ENCODE measurements at regions not wholly inside any gene's neighbourhood (a gene's known extent, or its start where the extent isn't known, plus 50 kb on each side); places are given as distances from the start of the nearest gene placed in this dataset.

DNA sequence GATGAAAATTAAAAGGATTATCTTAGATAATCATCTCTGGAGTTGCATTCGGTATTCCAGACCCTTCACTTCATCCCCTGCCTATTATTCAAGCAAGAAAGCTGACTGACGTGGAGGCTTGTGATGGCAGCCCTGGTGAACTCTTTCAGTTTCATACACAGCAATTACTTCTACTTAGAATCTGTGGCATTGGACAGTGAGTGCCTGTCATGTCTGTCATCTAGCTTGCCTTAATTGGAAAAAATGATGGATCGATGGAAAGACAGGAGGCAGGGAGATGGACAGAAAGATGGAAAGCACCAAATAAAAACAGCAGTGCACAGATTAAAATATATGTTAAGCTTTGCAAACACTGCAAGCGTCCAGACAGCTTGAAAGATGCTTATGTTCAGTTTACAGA is 1371.0 kb upstream of the CDH6 start:
- H3K27me3 Mint-ChIP-seq = no peaks in the 10 kb centered on the region
- no peak overlapping the region for H3K4me3 Mint-ChIP-seq
- DNase-seq (no peak), ATAC-seq (no peak)
- H3K4me1 Mint-ChIP-seq = no peaks in the 10 kb centered on the region
- no peak overlapping the region for H3K27ac Mint-ChIP-seq
- H3K36me3 Mint-ChIP-seq (ENCODE audit: low read depth) = no peaks in the 10 kb centered on the region
- no peaks in the 10 kb centered on the region for H3K9me3 ChIP-seq (ENCODE audit: control insufficient read depth, low read length, poor library complexity, severe bottlenecking)

DNA sequence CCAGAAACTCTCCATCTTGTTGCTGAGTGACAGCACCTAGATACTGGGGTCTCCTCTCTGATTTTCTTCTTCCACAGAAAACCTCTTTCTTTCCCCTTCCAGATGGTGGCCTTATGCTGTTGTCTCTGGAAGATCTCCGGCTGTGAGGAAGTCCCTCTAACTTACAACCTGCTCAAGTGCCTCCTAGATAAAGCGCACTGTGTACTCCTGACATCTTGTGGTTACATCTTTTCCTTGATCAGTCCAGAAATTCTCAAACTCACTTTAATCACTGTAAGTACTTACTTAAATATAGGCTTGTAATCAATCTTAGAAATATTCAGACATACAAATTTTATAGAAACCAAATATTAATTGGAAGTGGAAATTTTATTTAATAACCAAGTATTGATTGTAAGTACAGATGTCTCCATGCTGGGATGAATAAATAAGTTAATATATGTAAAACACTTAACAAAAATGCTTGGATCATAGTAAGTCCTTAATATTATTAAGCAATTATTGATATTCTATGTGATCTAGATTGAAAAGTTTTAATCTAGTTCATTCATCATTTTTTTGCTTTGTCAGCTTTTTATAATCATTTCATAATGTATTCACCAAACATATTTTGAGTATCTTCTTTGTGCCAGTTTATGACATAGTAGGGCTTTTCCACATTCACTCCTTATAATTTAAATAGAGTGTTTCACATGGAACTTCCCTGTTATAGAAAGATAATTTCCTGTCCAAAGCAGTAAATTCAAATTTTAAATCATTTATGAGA is 1381.4 kb upstream of the CDH6 start:
- H3K4me1 Mint-ChIP-seq = no peaks in the 10 kb centered on the region
- peaks cover 3% of the 10 kb centered on the region for H3K9me3 ChIP-seq (ENCODE audit: control insufficient read depth, low read length, poor library complexity, severe bottlenecking)
- no peak overlapping the region for H3K27ac Mint-ChIP-seq
- ATAC-seq (no peak), DNase-seq (no peak)
- H3K4me3 Mint-ChIP-seq = no peak overlapping the region
- H3K36me3 Mint-ChIP-seq (ENCODE audit: low read depth) = no peaks in the 10 kb centered on the region
- H3K27me3 Mint-ChIP-seq = no peaks in the 10 kb centered on the region

DNA sequence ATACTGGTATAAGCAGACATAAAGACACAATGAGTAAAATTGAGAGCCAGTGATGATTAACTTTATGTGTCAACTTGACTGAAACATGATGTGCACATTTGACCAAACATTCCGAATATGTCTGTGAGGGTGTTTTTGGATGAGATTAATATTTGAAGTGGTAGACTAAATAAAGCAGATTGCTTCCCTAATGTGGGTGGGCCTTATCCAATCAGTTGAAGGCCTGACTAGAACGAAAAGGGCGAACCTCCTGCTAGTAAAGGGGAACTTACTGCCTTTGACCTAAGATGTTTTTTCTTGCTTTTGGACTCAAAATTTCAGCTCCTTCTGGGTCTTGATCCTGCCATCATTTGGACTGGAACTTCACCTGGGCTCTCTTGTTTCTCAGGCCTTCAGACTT is 1387.7 kb upstream of the CDH6 start:
- ATAC-seq = no peak
- H3K4me3 Mint-ChIP-seq = no peak overlapping the region
- H3K27me3 Mint-ChIP-seq = no peaks in the 10 kb centered on the region
- no peak overlapping the region for H3K27ac Mint-ChIP-seq
- H3K4me1 Mint-ChIP-seq = no peaks in the 10 kb centered on the region
- no peaks in the 10 kb centered on the region for H3K36me3 Mint-ChIP-seq (ENCODE audit: low read depth)
- H3K9me3 ChIP-seq (ENCODE audit: control insufficient read depth, low read length, poor library complexity, severe bottlenecking) = no peaks in the 10 kb centered on the region
- no peak for DNase-seq

DNA sequence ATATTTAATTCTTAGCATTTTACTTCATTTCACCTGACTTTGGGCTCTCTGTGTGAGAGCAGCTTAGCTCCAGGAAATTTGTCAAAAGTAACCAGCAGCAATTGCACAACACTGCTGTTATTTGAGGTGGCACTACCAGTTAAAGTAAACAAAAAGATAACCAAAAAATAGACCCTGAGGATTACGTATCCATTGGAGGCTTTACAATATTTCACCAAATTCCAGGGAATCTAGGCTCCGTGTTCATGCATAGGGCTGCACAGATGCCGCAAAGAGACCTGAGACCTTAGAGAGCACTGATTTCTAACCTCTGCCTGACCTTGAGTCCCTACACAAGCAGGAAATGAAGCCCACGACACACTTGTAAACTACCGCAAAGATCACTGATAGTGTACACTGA is 1392.7 kb upstream of the CDH6 start:
- Mint-ChIP-seq H3K27ac (no peak overlapping the region), H3K36me3 (ENCODE audit: low read depth) (no peaks in the 10 kb centered on the region), H3K27me3 (no peaks in the 10 kb centered on the region), H3K4me1 (no peaks in the 10 kb centered on the region), H3K4me3 (no peak overlapping the region)
- no peak for DNase-seq
- ATAC-seq = no peak
- H3K9me3 ChIP-seq (ENCODE audit: control insufficient read depth, low read length, poor library complexity, severe bottlenecking) = no peaks in the 10 kb centered on the region

DNA sequence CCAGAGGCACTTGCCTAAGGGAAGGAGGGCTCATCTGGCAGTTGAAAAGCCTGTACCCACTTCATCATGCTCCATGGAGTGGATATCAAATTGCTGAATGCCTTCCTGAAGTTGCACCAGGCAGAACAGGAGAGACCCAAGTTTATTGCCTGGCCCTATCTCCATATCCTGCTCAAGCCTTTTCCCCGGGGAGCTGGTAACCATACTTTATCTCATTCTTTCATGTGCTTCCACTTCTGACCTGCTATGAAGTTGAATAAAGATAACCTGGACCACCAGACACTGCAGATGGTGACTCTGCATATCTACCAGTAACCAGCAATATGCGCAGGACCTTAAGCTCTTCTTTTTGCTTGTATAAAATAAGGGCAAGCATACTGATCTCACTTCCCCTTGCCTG is 1397.5 kb upstream of the CDH6 start:
- H3K36me3 Mint-ChIP-seq (ENCODE audit: low read depth) = no peaks in the 10 kb centered on the region
- DNase-seq (no peak), ATAC-seq (no peak)
- H3K4me3 Mint-ChIP-seq = no peak overlapping the region
- no peaks in the 10 kb centered on the region for H3K9me3 ChIP-seq (ENCODE audit: control insufficient read depth, low read length, poor library complexity, severe bottlenecking)
- no peaks in the 10 kb centered on the region for H3K27me3 Mint-ChIP-seq
- H3K4me1 Mint-ChIP-seq = no peaks in the 10 kb centered on the region
- H3K27ac Mint-ChIP-seq = no peak overlapping the region

DNA sequence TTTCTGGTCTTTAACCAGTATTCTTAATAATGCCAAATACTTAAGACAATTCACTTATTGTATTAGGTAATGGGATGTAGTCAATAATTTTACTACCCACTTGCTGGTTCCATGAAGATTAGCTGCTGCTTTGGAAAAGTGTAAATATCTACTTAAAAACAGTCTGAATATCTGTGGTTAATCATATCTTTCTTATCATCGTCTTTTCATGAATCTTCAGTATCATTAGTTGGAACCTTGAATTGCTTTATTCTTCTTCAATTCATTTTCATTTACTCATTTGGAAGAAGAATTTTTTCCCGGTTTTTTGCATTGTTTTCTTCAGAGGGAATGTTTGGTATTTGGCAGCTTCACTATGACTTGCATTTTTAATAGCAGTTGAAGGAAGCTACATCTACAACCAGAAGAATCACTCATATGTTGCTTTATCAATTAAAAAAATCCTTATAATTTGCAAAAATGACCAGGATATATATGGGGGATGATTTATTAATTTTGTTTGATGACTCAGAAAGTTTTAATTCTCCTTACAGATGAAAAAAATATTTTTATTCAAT is 1398.3 kb upstream of the CDH6 start:
- DNase-seq (no peak), ATAC-seq (no peak)
- H3K9me3 ChIP-seq (ENCODE audit: control insufficient read depth, low read length, poor library complexity, severe bottlenecking) = no peaks in the 10 kb centered on the region
- Mint-ChIP-seq H3K36me3 (ENCODE audit: low read depth) (no peaks in the 10 kb centered on the region), H3K4me1 (no peaks in the 10 kb centered on the region), H3K4me3 (no peak overlapping the region), H3K27ac (no peak overlapping the region), H3K27me3 (no peaks in the 10 kb centered on the region)

DNA sequence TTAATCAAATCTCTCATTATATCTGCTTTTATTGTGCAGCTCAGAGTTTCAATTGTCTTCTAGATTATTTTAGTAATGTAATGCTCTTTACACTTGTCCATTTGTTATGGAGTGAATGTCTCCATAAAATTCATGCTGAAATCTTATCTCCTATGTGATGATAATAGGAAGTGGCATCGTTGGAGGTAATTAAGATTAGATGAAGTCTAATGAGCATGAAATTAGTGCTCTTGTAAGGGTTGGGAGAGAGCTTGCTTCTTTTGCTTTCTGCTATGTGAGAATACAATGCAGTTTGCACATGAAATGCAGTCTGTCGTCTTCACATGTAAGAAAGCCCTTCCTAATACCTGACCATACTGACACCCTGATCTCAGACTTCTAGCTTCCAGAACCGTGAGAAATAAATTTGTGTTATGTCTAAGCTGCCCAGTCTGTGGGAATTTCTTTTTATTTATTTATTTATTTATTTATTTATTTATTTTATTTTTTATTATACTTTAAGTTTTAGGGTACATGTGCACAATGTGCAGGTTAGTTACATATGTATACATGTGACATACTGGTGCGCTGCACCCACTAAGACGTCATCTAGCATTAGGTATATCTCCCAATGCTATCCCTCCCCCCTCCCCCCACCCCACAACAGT is 1399.2 kb upstream of the CDH6 start:
- DNase-seq = no peak
- Mint-ChIP-seq H3K27ac (no peak overlapping the region), H3K27me3 (no peaks in the 10 kb centered on the region), H3K4me1 (no peaks in the 10 kb centered on the region), H3K4me3 (no peak overlapping the region), H3K36me3 (ENCODE audit: low read depth) (no peaks in the 10 kb centered on the region)
- no peaks in the 10 kb centered on the region for H3K9me3 ChIP-seq (ENCODE audit: control insufficient read depth, low read length, poor library complexity, severe bottlenecking)
- ATAC-seq = no peak

DNA sequence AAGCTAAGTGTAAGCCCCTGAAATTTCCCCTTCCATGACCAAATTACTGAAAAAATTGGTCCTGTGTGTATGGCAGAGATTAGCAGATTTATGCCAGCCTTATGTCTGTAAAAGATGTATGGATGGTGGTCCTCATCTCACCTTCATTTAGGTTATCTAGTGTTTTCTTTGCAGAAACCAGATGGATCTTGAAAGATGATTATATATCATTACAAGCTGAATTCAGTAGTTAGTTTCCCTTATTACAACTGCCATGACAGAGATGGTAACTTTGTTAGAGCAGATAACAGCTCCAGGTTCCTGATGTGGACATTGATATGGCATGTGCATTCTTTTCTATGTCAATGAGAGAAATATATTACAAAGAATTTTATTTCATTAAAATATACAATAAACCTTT is 1403.2 kb upstream of the CDH6 start:
- no peak for DNase-seq
- H3K9me3 ChIP-seq (ENCODE audit: control insufficient read depth, low read length, poor library complexity, severe bottlenecking) = no peaks in the 10 kb centered on the region
- no peaks in the 10 kb centered on the region for H3K27me3 Mint-ChIP-seq
- H3K4me3 Mint-ChIP-seq = no peak overlapping the region
- no peak for ATAC-seq
- H3K27ac Mint-ChIP-seq = no peak overlapping the region
- no peaks in the 10 kb centered on the region for H3K4me1 Mint-ChIP-seq
- H3K36me3 Mint-ChIP-seq (ENCODE audit: low read depth) = no peaks in the 10 kb centered on the region

DNA sequence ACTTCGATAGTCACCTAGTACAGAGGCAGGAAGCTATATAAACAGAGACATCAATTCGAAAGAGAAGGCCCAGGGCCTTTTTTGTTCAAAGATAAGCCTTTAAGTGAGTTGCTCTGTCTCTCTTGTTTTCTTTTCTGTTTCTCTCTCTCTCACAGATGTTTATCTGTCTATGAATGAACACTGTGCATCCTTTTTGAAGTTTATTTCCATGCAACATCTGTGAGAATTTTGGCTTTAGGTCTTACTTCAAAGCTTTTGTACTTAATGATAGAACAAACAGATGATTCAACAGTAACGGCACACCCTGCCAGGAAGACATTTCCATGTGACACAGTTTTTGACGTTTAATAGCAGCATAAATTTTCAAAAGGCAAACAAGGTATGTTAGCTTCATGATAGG is 1413.1 kb upstream of the CDH6 start:
- no peak overlapping the region for H3K4me3 Mint-ChIP-seq
- H3K27ac Mint-ChIP-seq = no peak overlapping the region
- no peaks in the 10 kb centered on the region for H3K27me3 Mint-ChIP-seq
- H3K36me3 Mint-ChIP-seq (ENCODE audit: low read depth) = no peaks in the 10 kb centered on the region
- H3K9me3 ChIP-seq (ENCODE audit: control insufficient read depth, low read length, poor library complexity, severe bottlenecking) = no peaks in the 10 kb centered on the region
- no peaks in the 10 kb centered on the region for H3K4me1 Mint-ChIP-seq
- ATAC-seq (no peak), DNase-seq (no peak)

DNA sequence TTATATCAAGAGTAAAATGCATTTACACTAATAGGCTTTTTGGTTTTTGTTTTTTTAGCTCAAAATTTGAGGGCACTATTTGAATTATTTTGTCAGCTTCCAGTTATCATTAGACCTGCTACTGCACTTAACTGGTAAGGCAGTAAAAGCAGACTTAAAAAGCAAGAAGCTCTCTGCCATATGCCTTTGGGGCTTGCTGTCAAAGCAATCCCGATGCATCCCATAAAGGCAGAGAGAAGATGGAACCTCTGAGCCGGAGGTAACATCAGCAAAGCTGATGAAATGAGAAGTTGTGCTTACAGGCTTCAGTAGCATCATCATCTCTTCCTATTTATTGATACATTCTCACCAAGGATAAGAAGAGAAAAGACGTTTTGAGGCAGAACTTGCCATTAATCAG is 1414.3 kb upstream of the CDH6 start:
- ATAC-seq (no peak), DNase-seq (no peak)
- Mint-ChIP-seq H3K27me3 (no peaks in the 10 kb centered on the region), H3K36me3 (ENCODE audit: low read depth) (no peaks in the 10 kb centered on the region), H3K4me1 (no peaks in the 10 kb centered on the region), H3K4me3 (no peak overlapping the region), H3K27ac (no peak overlapping the region)
- H3K9me3 ChIP-seq (ENCODE audit: control insufficient read depth, low read length, poor library complexity, severe bottlenecking) = no peaks in the 10 kb centered on the region

DNA sequence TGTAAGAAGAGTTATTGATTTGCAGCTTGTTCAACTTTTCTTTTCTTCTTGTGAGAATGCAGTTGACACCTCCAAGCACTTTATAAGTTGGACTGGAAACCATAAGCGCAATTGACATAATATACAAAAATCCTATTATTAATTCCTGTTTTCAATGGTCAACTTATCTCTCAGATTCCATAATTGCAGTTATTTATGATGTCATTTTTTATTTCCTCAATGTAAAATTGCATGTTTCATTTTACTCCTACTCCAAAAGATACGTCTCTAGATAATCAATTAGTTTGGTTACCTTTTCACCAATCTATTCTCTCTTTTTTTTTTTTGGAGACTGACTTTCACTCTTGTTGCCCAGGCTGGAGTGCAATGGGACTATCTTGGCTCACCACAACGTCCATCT is 1416.1 kb upstream of the CDH6 start:
- H3K4me3 Mint-ChIP-seq = no peak overlapping the region
- H3K36me3 Mint-ChIP-seq (ENCODE audit: low read depth) = no peaks in the 10 kb centered on the region
- H3K27ac Mint-ChIP-seq = no peak overlapping the region
- H3K9me3 ChIP-seq (ENCODE audit: control insufficient read depth, low read length, poor library complexity, severe bottlenecking) = no peaks in the 10 kb centered on the region
- ATAC-seq (no peak), DNase-seq (no peak)
- H3K4me1 Mint-ChIP-seq = no peaks in the 10 kb centered on the region
- H3K27me3 Mint-ChIP-seq = no peaks in the 10 kb centered on the region

DNA sequence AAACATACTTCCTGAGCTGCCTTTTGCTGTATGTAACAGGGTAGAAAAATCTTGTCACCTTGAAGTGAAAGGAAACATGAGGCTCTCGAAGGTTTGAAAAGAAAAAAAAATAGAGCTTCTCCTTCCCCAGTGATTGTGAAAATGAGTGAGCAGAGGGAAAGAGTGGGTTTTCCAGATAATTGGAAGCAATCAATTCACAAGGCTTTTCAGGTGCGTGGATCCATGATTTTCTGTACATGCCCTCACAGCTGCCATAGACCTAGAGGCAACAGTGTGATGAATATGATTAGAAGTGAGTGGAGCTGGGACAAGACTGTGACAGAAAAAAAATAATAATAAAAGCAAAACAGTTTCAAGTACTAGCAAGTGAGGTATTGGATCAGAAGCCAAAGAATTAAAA is 1422.5 kb upstream of the CDH6 start:
- ATAC-seq (no peak), DNase-seq (no peak)
- Mint-ChIP-seq H3K36me3 (ENCODE audit: low read depth) (no peaks in the 10 kb centered on the region), H3K4me3 (no peak overlapping the region), H3K27ac (no peak overlapping the region), H3K27me3 (no peaks in the 10 kb centered on the region), H3K4me1 (no peaks in the 10 kb centered on the region)
- H3K9me3 ChIP-seq (ENCODE audit: control insufficient read depth, low read length, poor library complexity, severe bottlenecking) = no peaks in the 10 kb centered on the region

DNA sequence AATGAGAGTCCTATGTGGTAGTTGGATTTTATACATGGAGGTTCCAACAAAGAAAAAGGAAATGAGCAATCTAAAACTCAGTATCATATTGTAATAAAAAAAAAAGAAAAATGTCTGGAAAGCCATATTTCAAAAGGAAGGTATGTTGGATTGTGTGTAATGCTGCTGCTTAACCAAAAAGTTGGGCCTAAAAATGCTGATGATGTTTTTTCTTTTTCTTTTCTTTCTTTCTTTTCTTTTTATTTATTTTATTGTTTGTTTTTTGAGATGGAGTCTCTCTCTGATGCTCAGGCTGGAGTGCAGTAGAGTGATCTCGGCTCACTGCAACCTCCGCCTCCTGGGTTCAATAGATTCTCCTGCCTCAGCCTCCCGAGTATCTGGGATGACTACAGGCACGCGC is 1424.0 kb upstream of the CDH6 start:
- DNase-seq (no peak), ATAC-seq (no peak)
- Mint-ChIP-seq H3K27me3 (no peaks in the 10 kb centered on the region), H3K4me1 (no peaks in the 10 kb centered on the region), H3K36me3 (ENCODE audit: low read depth) (no peaks in the 10 kb centered on the region), H3K4me3 (no peak overlapping the region), H3K27ac (no peak overlapping the region)
- no peaks in the 10 kb centered on the region for H3K9me3 ChIP-seq (ENCODE audit: control insufficient read depth, low read length, poor library complexity, severe bottlenecking)

DNA sequence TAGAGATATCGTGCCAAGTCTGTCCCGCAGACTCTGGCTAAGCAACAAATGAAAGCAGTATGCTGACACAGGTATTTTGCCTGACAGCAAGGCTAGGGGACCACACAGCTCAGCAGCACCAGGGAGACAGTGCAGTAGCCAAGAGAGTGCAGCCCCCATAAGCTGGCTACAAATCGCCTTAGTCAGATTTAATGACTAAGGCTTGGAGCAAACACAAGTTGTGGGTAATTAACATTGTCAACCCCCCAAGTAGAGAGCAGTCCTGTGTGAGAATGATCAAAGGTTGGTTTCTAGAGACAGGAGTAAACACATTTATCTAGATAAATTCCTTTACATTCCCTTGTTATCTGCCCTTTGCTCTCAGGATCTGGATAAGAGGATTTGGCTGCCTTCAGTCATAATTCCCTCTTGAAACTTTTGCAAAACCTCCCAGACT is 1434.5 kb upstream of the CDH6 start:
- no peaks in the 10 kb centered on the region for H3K27me3 Mint-ChIP-seq
- no peaks in the 10 kb centered on the region for H3K4me1 Mint-ChIP-seq
- H3K4me3 Mint-ChIP-seq = no peak overlapping the region
- DNase-seq = no peak
- no peaks in the 10 kb centered on the region for H3K36me3 Mint-ChIP-seq (ENCODE audit: low read depth)
- ATAC-seq = no peak
- no peaks in the 10 kb centered on the region for H3K9me3 ChIP-seq (ENCODE audit: control insufficient read depth, low read length, poor library complexity, severe bottlenecking)
- H3K27ac Mint-ChIP-seq = no peak overlapping the region
